Colonic mucosa (tissue), 4 donors: ENCODE measurements at regions not wholly inside any gene's neighbourhood (a gene's known extent, or its start where the extent isn't known, plus 50 kb on each side); places are given as distances from the start of the nearest gene placed in this dataset.

Experiments
- DNase-seq: peaks from one replicate; pipeline ENCODE4 v3.0.0-alpha.2; 2020
- H3K27ac ChIP-seq: fragments of 200-600 bp; one replicate; pipeline ENCODE4 v1.8.0; 2021
- H3K27me3 ChIP-seq: fragments of 200-600 bp; one replicate; pipeline ENCODE4 v1.8.0; 2021
- H3K36me3 ChIP-seq: fragments of 200-600 bp; one replicate; pipeline ENCODE4 v1.8.0; 2021
- H3K4me1 ChIP-seq: fragments of 200-600 bp; one replicate; pipeline ENCODE4 v1.8.0; 2021; ENCODE audit warnings: mild to moderate bottlenecking
- H3K4me3 ChIP-seq: fragments of 200-600 bp; one replicate; pipeline ENCODE4 v1.8.0; 2021
- H3K9ac ChIP-seq, 2 donors: one replicate each; pipeline ENCODE4 v1.7.0; 2013; ENCODE audit warnings: control low read depth in 2 of 2, low read depth in 2 of 2, low read length in 2 of 2
- H3K9me3 ChIP-seq: fragments of 200-600 bp; one replicate; pipeline ENCODE4 v1.8.0; 2021
- intact Hi-C: fragments of 100-400 bp; cut with DNase I; formaldehyde crosslinking; loops from one replicate; pipeline ENCODE4 v1.14.1; 2022
- TF ChIP-seq, protein P1 (sequence below): fragments of 200-600 bp; IDR thresholded peaks from one replicate; pipeline ENCODE4 v1.8.0; 2022; ENCODE audit warnings: antibody characterized with exemption, mild to moderate bottlenecking
- donor health status: healthy.
- donor health status: DM: no; HTN: no; CAD: no.
- donor health status: DM: no; HTN: no; CAD: no.

DNA sequence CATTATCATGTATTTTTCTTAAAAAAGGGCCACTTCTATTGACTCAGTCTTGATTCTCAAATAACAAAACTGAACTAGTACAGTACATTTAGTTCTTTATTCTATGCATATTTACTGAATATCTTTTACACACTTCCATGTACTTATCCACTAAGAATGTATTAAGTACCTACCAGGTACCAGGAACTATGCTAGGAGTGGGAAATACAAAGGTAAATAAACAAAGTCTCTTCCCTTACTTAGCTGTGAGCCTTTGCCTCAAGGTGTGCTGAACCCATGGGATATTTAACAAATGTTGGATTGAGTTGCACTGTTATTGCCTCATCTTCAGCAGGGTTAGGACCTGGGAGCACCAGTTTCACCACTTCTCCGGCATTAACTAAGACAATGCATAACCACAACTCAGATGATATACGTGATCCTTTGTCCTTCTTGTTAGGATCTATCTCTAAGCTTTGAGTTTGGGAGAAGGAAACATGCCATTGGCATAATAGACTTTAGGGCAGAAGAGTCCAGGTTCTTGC lies 533.9 kb downstream of the TFAP2B start:
- H3K27ac ChIP-seq, result no peak overlapping the region
- no peaks in the 10 kb centered on the region for H3K36me3 ChIP-seq
- H3K9ac ChIP-seq, result no peak overlapping the region
- no peak overlapping the region for H3K4me3 ChIP-seq
- H3K4me1 ChIP-seq, result no peaks in the 10 kb centered on the region
- H3K9me3 ChIP-seq, result no peaks in the 10 kb centered on the region
- H3K27me3 ChIP-seq, result no peaks in the 10 kb centered on the region
- intact Hi-C loops, result loop anchor here (10.0 kb wide), 1 partner anchor 538 kb away; the partner anchor contains the start of gene TFAP2B
- DNase-seq, result no peak
- TF ChIP-seq, protein P1, sequence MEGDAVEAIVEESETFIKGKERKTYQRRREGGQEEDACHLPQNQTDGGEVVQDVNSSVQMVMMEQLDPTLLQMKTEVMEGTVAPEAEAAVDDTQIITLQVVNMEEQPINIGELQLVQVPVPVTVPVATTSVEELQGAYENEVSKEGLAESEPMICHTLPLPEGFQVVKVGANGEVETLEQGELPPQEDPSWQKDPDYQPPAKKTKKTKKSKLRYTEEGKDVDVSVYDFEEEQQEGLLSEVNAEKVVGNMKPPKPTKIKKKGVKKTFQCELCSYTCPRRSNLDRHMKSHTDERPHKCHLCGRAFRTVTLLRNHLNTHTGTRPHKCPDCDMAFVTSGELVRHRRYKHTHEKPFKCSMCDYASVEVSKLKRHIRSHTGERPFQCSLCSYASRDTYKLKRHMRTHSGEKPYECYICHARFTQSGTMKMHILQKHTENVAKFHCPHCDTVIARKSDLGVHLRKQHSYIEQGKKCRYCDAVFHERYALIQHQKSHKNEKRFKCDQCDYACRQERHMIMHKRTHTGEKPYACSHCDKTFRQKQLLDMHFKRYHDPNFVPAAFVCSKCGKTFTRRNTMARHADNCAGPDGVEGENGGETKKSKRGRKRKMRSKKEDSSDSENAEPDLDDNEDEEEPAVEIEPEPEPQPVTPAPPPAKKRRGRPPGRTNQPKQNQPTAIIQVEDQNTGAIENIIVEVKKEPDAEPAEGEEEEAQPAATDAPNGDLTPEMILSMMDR, result no peak

DNA sequence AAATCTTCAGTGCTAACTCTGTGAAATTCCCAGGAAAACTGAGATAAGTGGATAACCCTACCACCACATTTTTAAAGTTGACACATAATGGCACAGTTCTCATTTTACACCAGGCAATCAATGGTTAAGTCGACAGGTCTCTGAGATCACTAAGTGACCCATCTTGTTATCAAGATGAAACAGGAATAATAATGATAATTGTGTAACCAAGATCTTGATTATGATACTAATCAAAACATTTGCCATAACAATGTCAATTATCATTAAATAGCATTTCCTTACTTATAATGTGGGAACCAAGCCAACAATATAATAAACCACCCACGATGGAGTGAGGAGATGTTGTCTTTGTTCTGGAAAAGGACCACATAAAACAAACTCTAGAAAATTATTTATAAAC lies 541.6 kb downstream of the TFAP2B start:
- TF ChIP-seq, protein P1, result no peak
- H3K9ac ChIP-seq, result no peak overlapping the region
- H3K4me1 ChIP-seq, result no peaks in the 10 kb centered on the region
- no peaks in the 10 kb centered on the region for H3K27me3 ChIP-seq
- no peak overlapping the region for H3K27ac ChIP-seq
- no peak overlapping the region for H3K4me3 ChIP-seq
- intact Hi-C loops, result no loop called here
- no peaks in the 10 kb centered on the region for H3K9me3 ChIP-seq
- DNase-seq, result no peak
- no peaks in the 10 kb centered on the region for H3K36me3 ChIP-seq

DNA sequence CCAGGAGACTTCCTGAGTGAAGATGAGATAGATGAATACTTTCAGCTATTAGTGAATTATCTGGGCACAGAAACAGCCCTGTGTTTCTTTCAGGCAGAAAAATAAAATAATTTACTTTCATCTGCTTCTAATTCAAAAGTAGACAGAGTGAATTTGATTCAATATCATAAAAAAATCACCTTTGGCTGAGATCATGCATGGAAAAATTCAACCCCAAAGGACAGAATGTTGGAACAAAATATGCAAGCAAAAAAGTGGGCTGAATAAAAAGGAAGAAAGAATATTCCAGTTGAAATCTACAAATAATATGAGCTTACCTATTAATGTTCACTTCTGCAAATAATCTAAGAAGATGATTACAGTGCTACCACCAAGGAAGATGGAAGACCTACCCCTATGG lies 546.9 kb downstream of the TFAP2B start:
- Histone ChIP-seq H3K36me3 (no peaks in the 10 kb centered on the region), H3K9ac (no peak overlapping the region), H3K4me3 (no peak overlapping the region), H3K4me1 (no peaks in the 10 kb centered on the region), H3K9me3 (no peaks in the 10 kb centered on the region), H3K27ac (no peak overlapping the region), H3K27me3 (no peaks in the 10 kb centered on the region)
- no peak for DNase-seq
- TF ChIP-seq, protein P1, result no peak
- intact Hi-C loops, result no loop called here

DNA sequence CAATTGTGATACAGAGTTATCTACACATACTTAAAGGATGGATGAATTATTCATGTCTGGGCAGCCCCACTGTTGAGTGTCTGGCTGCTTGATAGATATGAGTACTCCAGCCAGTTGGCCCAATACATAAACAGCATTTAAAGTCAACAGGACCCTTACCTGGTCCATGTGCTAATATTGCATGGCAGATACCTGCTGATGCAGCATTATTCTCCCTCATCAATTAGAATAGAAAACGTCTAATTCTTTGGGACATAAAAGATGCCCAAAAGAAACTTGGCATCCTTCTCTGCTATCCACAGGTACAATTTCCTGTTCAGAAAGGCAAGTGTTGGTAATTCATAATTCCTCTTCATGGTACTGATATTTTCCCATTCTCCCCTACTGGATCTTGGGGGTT lies 550.8 kb downstream of the TFAP2B start:
- Histone ChIP-seq H3K27me3 (no peaks in the 10 kb centered on the region), H3K27ac (no peak overlapping the region), H3K9me3 (no peaks in the 10 kb centered on the region), H3K9ac (no peak overlapping the region), H3K4me1 (no peaks in the 10 kb centered on the region), H3K4me3 (no peak overlapping the region), H3K36me3 (no peaks in the 10 kb centered on the region)
- intact Hi-C loops, result no loop called here
- DNase-seq, result no peak
- TF ChIP-seq, protein P1, result no peak

DNA sequence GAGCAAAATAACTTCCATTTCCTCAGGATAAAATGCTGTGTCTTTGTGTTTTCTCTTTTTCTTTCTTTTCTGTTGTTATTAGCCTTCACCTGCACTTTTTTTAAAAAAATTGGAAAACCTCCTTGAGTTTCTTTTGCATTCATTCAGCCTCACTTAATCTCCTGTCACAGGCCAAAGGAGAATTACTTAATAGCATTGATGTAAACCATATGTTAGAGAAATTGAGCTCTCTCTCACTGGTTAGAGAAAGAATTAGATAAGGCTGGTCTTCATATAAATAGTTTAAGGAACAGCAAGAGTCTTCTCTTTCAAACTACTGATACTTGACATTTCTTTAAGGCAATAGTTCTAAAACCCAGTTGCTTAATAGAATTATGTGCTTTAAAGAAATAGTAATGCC lies 564.2 kb downstream of the TFAP2B start:
- Histone ChIP-seq H3K4me3 (no peak overlapping the region), H3K4me1 (no peaks in the 10 kb centered on the region), H3K9me3 (no peaks in the 10 kb centered on the region), H3K9ac (no peak overlapping the region), H3K27ac (no peak overlapping the region), H3K27me3 (no peaks in the 10 kb centered on the region), H3K36me3 (no peaks in the 10 kb centered on the region)
- intact Hi-C loops, result no loop called here
- DNase-seq, result no peak
- TF ChIP-seq, protein P1, result no peak
